Esophagus squamous epithelium (tissue), 4 donors: ENCODE measurements at regions not wholly inside any gene's neighbourhood (a gene's known extent, or its start where the extent isn't known, plus 50 kb on each side); places are given as distances from the start of the nearest gene placed in this dataset.

ENCODE experiments used
- POLR2A ChIP-seq, 4 donors: fragments of 450-650 bp; IDR thresholded peaks; one replicate each; pipeline ENCODE4 v1.6.1; 2017; ENCODE audit warnings: antibody characterized with exemption in 4 of 4, mild to moderate bottlenecking in 4 of 4, moderate library complexity in 3 of 4
- TF ChIP-seq, protein P1 (sequence below), 6 experiments: fragments of 450-650 bp in 4 of 6; fragments of 200-600 bp in 2 of 6; sonication (generic) in 2 of 6; IDR thresholded peaks; one replicate each; pipeline ENCODE4 v1.5.1; 2016 to 2019; ENCODE audit warnings: antibody characterized with exemption in 6 of 6, mild to moderate bottlenecking in 4 of 6, moderate library complexity in 4 of 6

DNA sequence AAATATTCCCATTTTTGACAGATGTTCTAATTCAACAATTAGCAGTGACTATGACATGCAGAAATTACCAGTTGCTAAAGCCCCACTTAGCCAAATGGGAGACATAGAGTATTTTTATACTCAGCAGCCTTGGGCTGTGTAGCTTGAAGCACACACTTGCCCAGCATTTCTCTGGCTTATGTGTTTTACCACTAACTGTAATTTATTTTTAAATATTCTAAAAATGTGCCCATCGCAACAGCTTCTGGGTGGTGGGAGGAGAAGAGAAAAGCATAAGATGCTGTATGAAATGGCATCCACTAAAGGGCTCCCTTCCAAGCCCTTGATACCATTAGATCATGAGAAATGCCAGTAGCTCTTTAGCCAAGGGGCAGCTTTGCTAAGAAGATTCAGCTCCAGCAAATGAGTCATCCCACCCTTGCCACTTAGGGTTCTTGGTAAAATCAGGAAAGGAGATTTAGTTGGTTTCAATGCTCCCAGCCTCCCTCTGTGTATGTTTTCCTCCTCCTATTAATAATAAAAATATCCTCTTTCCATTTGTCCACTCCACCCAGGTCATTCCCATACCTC, 462.7 kb upstream of the DEPDC1 start:
- TF ChIP-seq POLR2A (IDR thresholded peaks at IDR 0.05) = no peak
- TF ChIP-seq, protein P1, sequence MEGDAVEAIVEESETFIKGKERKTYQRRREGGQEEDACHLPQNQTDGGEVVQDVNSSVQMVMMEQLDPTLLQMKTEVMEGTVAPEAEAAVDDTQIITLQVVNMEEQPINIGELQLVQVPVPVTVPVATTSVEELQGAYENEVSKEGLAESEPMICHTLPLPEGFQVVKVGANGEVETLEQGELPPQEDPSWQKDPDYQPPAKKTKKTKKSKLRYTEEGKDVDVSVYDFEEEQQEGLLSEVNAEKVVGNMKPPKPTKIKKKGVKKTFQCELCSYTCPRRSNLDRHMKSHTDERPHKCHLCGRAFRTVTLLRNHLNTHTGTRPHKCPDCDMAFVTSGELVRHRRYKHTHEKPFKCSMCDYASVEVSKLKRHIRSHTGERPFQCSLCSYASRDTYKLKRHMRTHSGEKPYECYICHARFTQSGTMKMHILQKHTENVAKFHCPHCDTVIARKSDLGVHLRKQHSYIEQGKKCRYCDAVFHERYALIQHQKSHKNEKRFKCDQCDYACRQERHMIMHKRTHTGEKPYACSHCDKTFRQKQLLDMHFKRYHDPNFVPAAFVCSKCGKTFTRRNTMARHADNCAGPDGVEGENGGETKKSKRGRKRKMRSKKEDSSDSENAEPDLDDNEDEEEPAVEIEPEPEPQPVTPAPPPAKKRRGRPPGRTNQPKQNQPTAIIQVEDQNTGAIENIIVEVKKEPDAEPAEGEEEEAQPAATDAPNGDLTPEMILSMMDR (IDR thresholded peaks at IDR 0.05) = no peak
